Left renal cortex interstitium (tissue), 4 donors: ENCODE measurements at regions not wholly inside any gene's neighbourhood (a gene's known extent, or its start where the extent isn't known, plus 50 kb on each side); places are given as distances from the start of the nearest gene placed in this dataset.

ENCODE experiments used
- DNase-seq, 4 donors: peaks; one replicate each; pipeline ENCODE4 v3.0.0-alpha.2; 2013; ENCODE audit warnings: low read depth in 4 of 4, low spot score in 2 of 4, missing footprints in 1 of 4

GRCh38 chr4:1543976-1544375, 137.7 kb upstream of the NKX1-1 start:
- no peak for DNase-seq

- no peak for DNase-seq
These were observed 137.3 kb upstream of the NKX1-1 start for GRCh38 chr4:1543561-1543960.

- DNase-seq, result no peak
These were observed 136.5 kb upstream of the NKX1-1 start for GRCh38 chr4:1542516-1543320.

- DNase-seq, result no peak
These were observed 135.9 kb upstream of the NKX1-1 start for GRCh38 chr4:1542226-1542490.

- no peak for DNase-seq
These were observed 135.4 kb upstream of the NKX1-1 start for GRCh38 chr4:1541449-1542225.

GRCh38 chr4:1540601-1541375, 134.5 kb upstream of the NKX1-1 start:
- DNase-seq, result no peak

- no peak for DNase-seq
These were observed 133.8 kb upstream of the NKX1-1 start for GRCh38 chr4:1539859-1540600.

GRCh38 chr4:1538941-1539772, 132.9 kb upstream of the NKX1-1 start:
- DNase-seq, result no peak

GRCh38 chr4:1538096-1538410, 131.8 kb upstream of the NKX1-1 start:
- no peak for DNase-seq

- no peak for DNase-seq
These were observed 131.3 kb upstream of the NKX1-1 start for GRCh38 chr4:1537410-1538095.

- no peak for DNase-seq
These were observed 130.6 kb upstream of the NKX1-1 start for GRCh38 chr4:1536579-1537409.

GRCh38 chr4:1535926-1536578, 129.8 kb upstream of the NKX1-1 start:
- no peak for DNase-seq

- DNase-seq, result no peak
These were observed 128.8 kb upstream of the NKX1-1 start for GRCh38 chr4:1534876-1535526.

- DNase-seq, result no peak
These were observed 128.0 kb upstream of the NKX1-1 start for GRCh38 chr4:1534095-1534872.

- DNase-seq, result peak in 2 of 4 donors; percentile 71 to 76
These were observed 127.3 kb upstream of the NKX1-1 start for GRCh38 chr4:1533501-1534064.

- no peak for DNase-seq
These were observed 126.5 kb upstream of the NKX1-1 start for GRCh38 chr4:1532549-1533395.
